GM12865 (cell line): ENCODE measurements at regions not wholly inside any gene's neighbourhood (a gene's known extent, or its start where the extent isn't known, plus 50 kb on each side); places are given as distances from the start of the nearest gene placed in this dataset.

Experiments used
- DNase-seq: peaks from one replicate; pipeline ENCODE4 v3.0.0; 2010; ENCODE audit warnings: low read depth
- H3K4me3 ChIP-seq: 2 replicates; pipeline ENCODE4 v1.5.1; 2011; ENCODE audit warnings: mild to moderate bottlenecking, low read depth, low read length, control low read depth
- TF ChIP-seq, protein P1 (sequence below): IDR thresholded peaks from 2 replicates; pipeline ENCODE4 v1.5.1; 2011; ENCODE audit warnings: low read length, control low read depth, low read depth, inconsistent platforms; ENCODE audit not compliant: insufficient read depth; ENCODE audit errors: missing control alignments

GRCh38 chr5:110082863-110083262 lies 393.1 kb downstream of the MAN2A1 start:
- TF ChIP-seq, protein P1, sequence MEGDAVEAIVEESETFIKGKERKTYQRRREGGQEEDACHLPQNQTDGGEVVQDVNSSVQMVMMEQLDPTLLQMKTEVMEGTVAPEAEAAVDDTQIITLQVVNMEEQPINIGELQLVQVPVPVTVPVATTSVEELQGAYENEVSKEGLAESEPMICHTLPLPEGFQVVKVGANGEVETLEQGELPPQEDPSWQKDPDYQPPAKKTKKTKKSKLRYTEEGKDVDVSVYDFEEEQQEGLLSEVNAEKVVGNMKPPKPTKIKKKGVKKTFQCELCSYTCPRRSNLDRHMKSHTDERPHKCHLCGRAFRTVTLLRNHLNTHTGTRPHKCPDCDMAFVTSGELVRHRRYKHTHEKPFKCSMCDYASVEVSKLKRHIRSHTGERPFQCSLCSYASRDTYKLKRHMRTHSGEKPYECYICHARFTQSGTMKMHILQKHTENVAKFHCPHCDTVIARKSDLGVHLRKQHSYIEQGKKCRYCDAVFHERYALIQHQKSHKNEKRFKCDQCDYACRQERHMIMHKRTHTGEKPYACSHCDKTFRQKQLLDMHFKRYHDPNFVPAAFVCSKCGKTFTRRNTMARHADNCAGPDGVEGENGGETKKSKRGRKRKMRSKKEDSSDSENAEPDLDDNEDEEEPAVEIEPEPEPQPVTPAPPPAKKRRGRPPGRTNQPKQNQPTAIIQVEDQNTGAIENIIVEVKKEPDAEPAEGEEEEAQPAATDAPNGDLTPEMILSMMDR = no peak

DNA sequence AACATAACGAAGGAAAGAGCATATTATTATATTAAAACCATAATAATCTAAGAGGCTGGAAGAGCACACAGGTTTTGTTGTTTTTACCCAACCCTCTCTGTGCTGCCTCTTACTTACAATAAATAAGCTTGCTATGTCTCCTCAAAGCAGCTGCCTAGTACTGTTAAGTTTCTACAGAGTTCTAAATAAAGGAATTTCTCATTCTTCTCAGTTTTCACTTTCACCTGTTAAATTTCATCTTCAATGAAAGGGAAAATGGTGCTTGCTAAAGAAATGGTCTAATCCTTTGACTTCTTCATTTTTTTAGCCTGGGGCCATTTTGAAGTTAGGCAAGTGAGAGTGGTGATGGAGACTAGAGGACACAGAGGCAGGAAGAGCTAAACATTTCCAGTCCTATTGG lies 396.1 kb downstream of the MAN2A1 start:
- H3K4me3 ChIP-seq = no peak overlapping the region
- TF ChIP-seq, protein P1 = no peak
- DNase-seq = no peak

More at GRCh38 chr5:110082863-110083262, 393.1 kb downstream of the MAN2A1 start:
- no peak for DNase-seq
- H3K4me3 ChIP-seq = no peak overlapping the region

GRCh38 chr5:110086658-110087388 lies 397.1 kb downstream of the MAN2A1 start:
- no peak for DNase-seq
- TF ChIP-seq, protein P1 = no peak
- H3K4me3 ChIP-seq = no peak overlapping the region

DNA sequence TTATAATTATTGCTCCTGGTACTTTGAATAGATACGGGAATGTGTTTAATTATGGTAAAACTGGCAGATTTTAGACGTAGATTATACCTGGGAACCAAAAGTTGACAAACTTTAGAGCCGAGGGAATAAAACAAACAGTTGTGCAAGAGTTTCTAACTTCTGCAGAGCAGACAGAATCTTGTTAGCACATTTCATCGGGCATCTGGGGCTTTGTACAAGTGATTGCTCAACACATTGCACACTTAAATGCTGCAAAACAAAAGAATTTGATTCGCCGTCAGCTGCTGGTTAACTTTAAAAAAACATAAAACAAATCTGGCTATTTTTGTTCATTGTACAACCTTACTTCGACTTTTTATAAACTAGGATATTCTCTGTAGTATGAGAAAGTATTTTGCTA lies 398.1 kb downstream of the MAN2A1 start:
- no peak overlapping the region for H3K4me3 ChIP-seq
- TF ChIP-seq, protein P1 = no peak
- no peak for DNase-seq

GRCh38 chr5:110088676-110089436 lies 399.1 kb downstream of the MAN2A1 start:
- H3K4me3 ChIP-seq = no peak overlapping the region
- TF ChIP-seq, protein P1 = no peak
- DNase-seq = no peak

DNA sequence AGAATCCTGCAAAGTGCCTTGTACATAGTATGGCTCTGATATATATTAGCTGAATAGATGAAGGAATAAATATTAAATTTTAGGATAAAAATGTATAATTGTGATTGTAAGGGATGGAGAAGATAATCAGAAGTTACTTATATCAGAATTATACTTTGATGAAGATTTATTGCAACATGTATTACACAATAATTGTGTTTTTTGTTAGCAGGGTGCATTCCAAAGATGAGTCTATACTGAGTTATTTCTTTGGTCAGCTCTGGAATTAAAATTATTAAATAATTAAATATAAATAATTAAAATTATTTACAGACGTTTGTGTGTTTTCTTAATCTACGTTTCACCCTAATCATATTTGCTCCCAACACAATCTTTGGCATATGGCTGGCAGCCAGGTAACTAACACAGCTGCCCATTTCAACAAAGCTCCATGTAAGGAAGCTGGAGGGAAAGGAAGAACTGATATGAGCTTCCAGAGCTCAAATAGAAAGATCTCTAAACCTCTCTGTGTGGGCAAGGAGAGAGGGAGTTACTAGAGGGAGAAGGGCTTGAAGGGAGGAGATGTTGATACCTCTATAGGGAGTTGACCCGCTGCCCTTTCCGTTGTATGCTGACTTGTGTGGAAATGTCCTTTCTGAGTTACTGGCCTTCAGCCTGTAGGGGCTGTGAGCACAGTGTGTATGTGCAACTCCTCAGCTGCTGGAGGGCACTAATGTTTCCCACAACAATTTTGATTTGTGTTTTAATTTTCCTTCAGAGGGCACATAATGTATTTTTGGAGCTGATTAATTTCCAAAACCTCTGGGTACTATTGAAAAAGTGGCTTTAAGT lies 403.4 kb downstream of the MAN2A1 start:
- no peak overlapping the region for H3K4me3 ChIP-seq
- TF ChIP-seq, protein P1 = no peak
- no peak for DNase-seq
